ENCODE measurements at regions not wholly inside any gene's neighbourhood (a gene's known extent, or its start where the extent isn't known, plus 50 kb on each side); places are given as distances from the start of the nearest gene placed in this dataset.
"Not testable (repeated sequence)": the region's sequence is repeated elsewhere in the genome, so short reads cannot be mapped to it uniquely, and the experiment has no call there.

- Histone ChIP-seq H3K9me3 (no peaks in the 10 kb centered on the region), H3K4me1 (no peaks in the 10 kb centered on the region), H3K27me3 (no peaks in the 10 kb centered on the region), H3K27ac (no peak overlapping the region), H3K4me3 (no peak overlapping the region), H3K36me3 (ENCODE audit: low read depth, missing control alignments) (no peaks in the 10 kb centered on the region)
- intact Hi-C loops (cut with DNase I; ENCODE audit: low total_unique reads), result no loop called here
- 93% methylated on average over 1 of the region's 1 CpG for WGBS, 2 donors
- no peak for DNase-seq
- no peak for TF ChIP-seq CTCF (IDR thresholded peaks at IDR 0.05)
- TF ChIP-seq POLR2A (IDR thresholded peaks at IDR 0.05), result no peak
These were observed 744.7 kb upstream of the ADGRL3 start for GRCh38 chr4:60455380-60455779.

- no peaks in the 10 kb centered on the region for H3K27me3 ChIP-seq
- no peak overlapping the region for H3K4me3 ChIP-seq
- intact Hi-C loops (cut with DNase I; ENCODE audit: low total_unique reads), result no loop called here
- H3K36me3 ChIP-seq (ENCODE audit: low read depth, missing control alignments), result no peaks in the 10 kb centered on the region
- H3K27ac ChIP-seq, result no peak overlapping the region
- TF ChIP-seq CTCF (IDR thresholded peaks at IDR 0.05), result no peak
- no peak for TF ChIP-seq POLR2A (IDR thresholded peaks at IDR 0.05)
- WGBS, 2 donors, result 82 to 96% methylated on average over 1 of the region's 1 CpG
- H3K9me3 ChIP-seq, result no peaks in the 10 kb centered on the region
- no peak for DNase-seq
- H3K4me1 ChIP-seq, result no peaks in the 10 kb centered on the region
These were observed 738.6 kb upstream of the ADGRL3 start for GRCh38 chr4:60461551-60461950.

GRCh38 chr4:60463857-60464502 is 736.1 kb upstream of the ADGRL3 start:
- TF ChIP-seq CTCF (IDR thresholded peaks at IDR 0.05) (no peak), POLR2A (IDR thresholded peaks at IDR 0.05) (no peak)
- no peaks in the 10 kb centered on the region for H3K9me3 ChIP-seq
- no peak overlapping the region for H3K27ac ChIP-seq
- H3K36me3 ChIP-seq (ENCODE audit: low read depth, missing control alignments), result no peaks in the 10 kb centered on the region
- no peaks in the 10 kb centered on the region for H3K27me3 ChIP-seq
- WGBS, 2 donors, result 59 to 63% methylated on average over 3 to 4 of the region's 4 CpGs
- H3K4me3 ChIP-seq, result no peak overlapping the region
- intact Hi-C loops (cut with DNase I; ENCODE audit: low total_unique reads), result no loop called here
- H3K4me1 ChIP-seq, result no peaks in the 10 kb centered on the region
- no peak for DNase-seq

- intact Hi-C loops (cut with DNase I; ENCODE audit: low total_unique reads), result no loop called here
- H3K9me3 ChIP-seq, result no peaks in the 10 kb centered on the region
- H3K4me3 ChIP-seq, result no peak overlapping the region
- WGBS, 2 donors, result 39 to 48% methylated on average over 2 of the region's 2 CpGs
- no peaks in the 10 kb centered on the region for H3K27me3 ChIP-seq
- H3K4me1 ChIP-seq, result no peaks in the 10 kb centered on the region
- no peak overlapping the region for H3K27ac ChIP-seq
- no peak for DNase-seq
- no peak for TF ChIP-seq POLR2A (IDR thresholded peaks at IDR 0.05)
- no peak for TF ChIP-seq CTCF (IDR thresholded peaks at IDR 0.05)
- no peaks in the 10 kb centered on the region for H3K36me3 ChIP-seq (ENCODE audit: low read depth, missing control alignments)
These were observed 717.2 kb upstream of the ADGRL3 start for GRCh38 chr4:60482921-60483351.

GRCh38 chr4:60485276-60485675 is 714.9 kb upstream of the ADGRL3 start:
- H3K36me3 ChIP-seq (ENCODE audit: low read depth, missing control alignments), result no peaks in the 10 kb centered on the region
- H3K9me3 ChIP-seq, result no peaks in the 10 kb centered on the region
- intact Hi-C loops (cut with DNase I; ENCODE audit: low total_unique reads), result no loop called here
- no peak overlapping the region for H3K4me3 ChIP-seq
- WGBS, 2 donors, result 79 to 87% methylated on average over 3 of the region's 3 CpGs
- no peak for DNase-seq
- TF ChIP-seq CTCF (IDR thresholded peaks at IDR 0.05) (no peak), POLR2A (IDR thresholded peaks at IDR 0.05) (no peak)
- H3K27me3 ChIP-seq, result no peaks in the 10 kb centered on the region
- no peak overlapping the region for H3K27ac ChIP-seq
- H3K4me1 ChIP-seq, result no peaks in the 10 kb centered on the region

GRCh38 chr4:60487118-60487761 is 712.9 kb upstream of the ADGRL3 start:
- H3K27me3 ChIP-seq; intact Hi-C loops (cut with DNase I; ENCODE audit: low total_unique reads); H3K9me3 ChIP-seq; H3K36me3 ChIP-seq (ENCODE audit: low read depth, missing control alignments); H3K27ac ChIP-seq; H3K4me1 ChIP-seq; DNase-seq; H3K4me3 ChIP-seq: not testable (repeated sequence)
- 86 to 93% methylated on average over 3 of the region's 3 CpGs for WGBS, 2 donors

All from testis (tissue), 2 donors.